Endodermal cell (in vitro differentiated cells): ENCODE measurements at regions not wholly inside any gene's neighbourhood (a gene's known extent, or its start where the extent isn't known, plus 50 kb on each side); places are given as distances from the start of the nearest gene placed in this dataset.

Experiments used
- DNase-seq: peaks from one replicate; pipeline ENCODE4 v3.0.0-alpha.2; 2017
- H3K27ac ChIP-seq: 2 replicates; pipeline ENCODE4 v1.5.1; 2013; ENCODE audit warnings: mild to moderate bottlenecking, low read depth, low read length, moderate library complexity
- H3K27me3 ChIP-seq: 2 replicates; pipeline ENCODE4 v1.6.1; 2013; ENCODE audit warnings: mild to moderate bottlenecking, low read length, moderate library complexity; ENCODE audit not compliant: insufficient read depth, control insufficient read depth, poor library complexity, severe bottlenecking
- H3K36me3 ChIP-seq: 2 replicates; pipeline ENCODE4 v1.7.0; 2013; ENCODE audit warnings: mild to moderate bottlenecking, low read length, moderate library complexity; ENCODE audit not compliant: control insufficient read depth, insufficient read depth
- H3K4me1 ChIP-seq: one replicate; pipeline ENCODE4 v1.7.0; 2013; ENCODE audit warnings: low read length; ENCODE audit not compliant: control insufficient read depth, insufficient read depth
- H3K4me3 ChIP-seq: 2 replicates; pipeline ENCODE4 v1.5.1; 2013; ENCODE audit warnings: mild to moderate bottlenecking, low read length, moderate library complexity
- H3K9ac ChIP-seq: 2 replicates; pipeline ENCODE4 v1.6.1; 2013; ENCODE audit warnings: mild to moderate bottlenecking, low read length, moderate library complexity; ENCODE audit not compliant: poor library complexity, severe bottlenecking; ENCODE audit errors: extremely low read depth
- H3K9me3 ChIP-seq: 2 replicates; pipeline ENCODE4 v1.6.1; 2013; ENCODE audit warnings: mild to moderate bottlenecking, low read length, moderate library complexity; ENCODE audit not compliant: control insufficient read depth
- H3K27ac Mint-ChIP-seq: 2 replicates; pipeline ENCODE4 v1.8.0; 2020; ENCODE audit warnings: mixed read lengths
- H3K27me3 Mint-ChIP-seq: 2 replicates; pipeline ENCODE4 v1.8.0; 2021; ENCODE audit warnings: mild to moderate bottlenecking, mixed read lengths; ENCODE audit not compliant: insufficient read depth
- H3K36me3 Mint-ChIP-seq: 2 replicates; pipeline ENCODE4 v1.8.0; 2020; ENCODE audit warnings: low read depth, mixed read lengths
- H3K4me1 Mint-ChIP-seq: 2 replicates; pipeline ENCODE4 v1.8.0; 2020; ENCODE audit warnings: mixed read lengths
- H3K4me3 Mint-ChIP-seq: 2 replicates; pipeline ENCODE4 v1.8.0; 2020; ENCODE audit warnings: mild to moderate bottlenecking, moderate library complexity, mixed read lengths
- H3K9me3 Mint-ChIP-seq: 2 replicates; pipeline ENCODE4 v1.8.0; 2020; ENCODE audit warnings: mild to moderate bottlenecking, mixed read lengths
- CTCF ChIP-seq: fragments of 200-600 bp; sonication (generic); conservative IDR thresholded peaks from 2 replicates; pipeline ENCODE4 v1.5.0; 2021; ENCODE audit warnings: antibody characterized with exemption, mild to moderate bottlenecking
- WGBS, 2 experiments: methylation state at CpG; one replicate each; pipeline versions ENCODE4 v1.1.5 to v1.1.7; 2013; ENCODE audit warnings: missing lambda C conversion rate in 2 of 2, mixed read lengths in 1 of 2; ENCODE audit not compliant: insufficient coverage in 1 of 2, insufficient read length in 1 of 2; 5-methylcytosine and 5-hydroxymethylcytosine counted together

DNA sequence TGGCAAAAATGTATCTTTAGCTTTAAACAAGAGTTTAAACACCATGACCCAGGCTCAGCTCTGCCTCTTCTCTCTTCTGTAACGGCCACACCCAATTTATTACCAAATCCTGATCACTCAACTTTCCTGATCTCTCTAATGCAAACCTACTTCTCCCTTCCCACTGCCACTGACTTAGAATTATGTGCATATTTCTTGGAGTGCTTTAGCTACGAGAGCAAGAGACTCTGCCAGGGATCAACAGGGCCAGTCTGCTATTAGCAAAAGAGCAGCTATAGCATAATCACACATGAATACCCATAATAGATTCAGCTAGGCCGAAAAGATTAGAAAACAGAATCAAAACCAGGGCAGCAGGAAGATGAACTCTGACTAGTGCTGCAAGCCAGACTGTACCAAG, 215.5 kb downstream of the MRPL39 start:
- Mint-ChIP-seq H3K36me3 (no peaks in the 10 kb centered on the region), H3K9me3 (peaks cover 6% of the 10 kb centered on the region), H3K27ac (no peak overlapping the region), H3K4me1 (peaks cover 8% of the 10 kb centered on the region), H3K4me3 (no peak overlapping the region), H3K27me3 (no peaks in the 10 kb centered on the region)
- Histone ChIP-seq H3K9ac (no peak overlapping the region), H3K9me3 (peaks cover 8% of the 10 kb centered on the region), H3K36me3 (no peaks in the 10 kb centered on the region), H3K4me1 (no peaks in the 10 kb centered on the region), H3K27me3 (no peaks in the 10 kb centered on the region), H3K27ac (no peak overlapping the region), H3K4me3 (no peak overlapping the region)
- DNase-seq = no peak
- TF ChIP-seq CTCF = no peak
- 72 to 83% methylated on average over 1 to 3 of the region's 3 CpGs for whole genome bisulfite sequencing, 2 experiments

DNA sequence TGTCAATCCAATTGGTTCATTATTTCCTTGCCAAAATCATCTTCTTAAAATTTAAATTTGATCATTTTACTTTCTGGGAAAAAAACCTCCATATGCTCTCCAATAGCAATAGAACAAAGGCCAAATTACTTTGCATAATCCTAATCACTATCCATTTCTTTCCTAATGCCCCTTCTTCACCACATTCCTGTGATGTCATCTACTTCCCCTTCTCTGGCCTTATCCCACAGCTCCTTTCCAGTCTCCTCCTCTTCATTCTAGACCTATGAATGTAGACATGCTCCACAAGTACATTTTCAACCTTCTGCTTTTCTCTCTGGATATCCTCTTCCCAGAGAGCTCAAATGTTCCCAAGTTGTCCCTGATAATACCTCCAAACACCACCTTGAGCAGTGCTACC, 216.6 kb downstream of the MRPL39 start:
- peaks cover 6% of the 10 kb centered on the region for H3K9me3 Mint-ChIP-seq
- H3K9ac ChIP-seq = no peak overlapping the region
- no peak for TF ChIP-seq CTCF
- H3K27ac Mint-ChIP-seq = no peak overlapping the region
- H3K4me1 ChIP-seq = no peaks in the 10 kb centered on the region
- H3K36me3 ChIP-seq = no peaks in the 10 kb centered on the region
- no peak overlapping the region for H3K4me3 Mint-ChIP-seq
- H3K27me3 ChIP-seq = no peaks in the 10 kb centered on the region
- peaks cover 13% of the 10 kb centered on the region for H3K4me1 Mint-ChIP-seq
- peaks cover 8% of the 10 kb centered on the region for H3K9me3 ChIP-seq
- H3K27ac ChIP-seq = no peak overlapping the region
- no peaks in the 10 kb centered on the region for H3K27me3 Mint-ChIP-seq
- no peaks in the 10 kb centered on the region for H3K36me3 Mint-ChIP-seq
- no peak overlapping the region for H3K4me3 ChIP-seq
- no peak for DNase-seq

GRCh38 chr21:25387665-25388064, 219.6 kb downstream of the MRPL39 start:
- H3K4me1 Mint-ChIP-seq = peaks cover 17% of the 10 kb centered on the region
- WGBS, 2 experiments = 82% methylated on average over 3 of the region's 3 CpGs; no CpG with 5 or more reads in 1 of the 2 experiments

More at GRCh38 chr21:25387665-25388064, 219.6 kb downstream of the MRPL39 start:
- Histone ChIP-seq H3K4me1 (no peaks in the 10 kb centered on the region), H3K27ac (no peak overlapping the region), H3K4me3 (no peak overlapping the region), H3K36me3 (no peaks in the 10 kb centered on the region), H3K27me3 (no peaks in the 10 kb centered on the region), H3K9ac (no peak overlapping the region), H3K9me3 (peaks cover 8% of the 10 kb centered on the region)
- no peaks in the 10 kb centered on the region for H3K36me3 Mint-ChIP-seq
- H3K4me3 Mint-ChIP-seq = no peak overlapping the region
- no peak overlapping the region for H3K27ac Mint-ChIP-seq
- H3K27me3 Mint-ChIP-seq = no peaks in the 10 kb centered on the region
- H3K9me3 Mint-ChIP-seq = peaks cover 6% of the 10 kb centered on the region
- no peak for TF ChIP-seq CTCF
- DNase-seq = no peak
